Epithelial cell of proximal tubule (primary cell): ENCODE measurements at regions not wholly inside any gene's neighbourhood (a gene's known extent, or its start where the extent isn't known, plus 50 kb on each side); places are given as distances from the start of the nearest gene placed in this dataset.

ENCODE experiments used
- DNase-seq: peaks from one replicate; pipeline ENCODE4 v3.0.0-alpha.2; 2011; ENCODE audit warnings: low read depth
- H3K4me3 ChIP-seq: 2 replicates; pipeline ENCODE4 v1.5.1; 2011; ENCODE audit warnings: low read depth, mild to moderate bottlenecking, low read length
- CTCF ChIP-seq: conservative IDR thresholded peaks from 2 replicates; pipeline ENCODE4 v1.5.1; 2012; ENCODE audit warnings: low read depth, mild to moderate bottlenecking, low read length

- DNase-seq, result no peak
- no peak for TF ChIP-seq CTCF
- H3K4me3 ChIP-seq, result no peak overlapping the region
Observed at GRCh38 chr1:55844322-55844721, 629.2 kb upstream of the USP24 start.

- no peak for DNase-seq
- no peak overlapping the region for H3K4me3 ChIP-seq
- TF ChIP-seq CTCF, result no peak
Observed at GRCh38 chr1:55839626-55840025, 624.5 kb upstream of the USP24 start.

GRCh38 chr1:55839221-55839620 is 624.1 kb upstream of the USP24 start:
- no peak for DNase-seq
- H3K4me3 ChIP-seq, result no peak overlapping the region
- no peak for TF ChIP-seq CTCF

- DNase-seq, result no peak
- TF ChIP-seq CTCF, result no peak
Observed at GRCh38 chr1:55836086-55836485, 620.9 kb upstream of the USP24 start.

GRCh38 chr1:55833529-55834091 is 618.4 kb upstream of the USP24 start:
- TF ChIP-seq CTCF, result no peak
- DNase-seq, result no peak
- no peak overlapping the region for H3K4me3 ChIP-seq

More at GRCh38 chr1:55836086-55836485, 620.9 kb upstream of the USP24 start:
- H3K4me3 ChIP-seq, result no peak overlapping the region

GRCh38 chr1:55831759-55832158 is 616.6 kb upstream of the USP24 start:
- no peak for TF ChIP-seq CTCF

DNA sequence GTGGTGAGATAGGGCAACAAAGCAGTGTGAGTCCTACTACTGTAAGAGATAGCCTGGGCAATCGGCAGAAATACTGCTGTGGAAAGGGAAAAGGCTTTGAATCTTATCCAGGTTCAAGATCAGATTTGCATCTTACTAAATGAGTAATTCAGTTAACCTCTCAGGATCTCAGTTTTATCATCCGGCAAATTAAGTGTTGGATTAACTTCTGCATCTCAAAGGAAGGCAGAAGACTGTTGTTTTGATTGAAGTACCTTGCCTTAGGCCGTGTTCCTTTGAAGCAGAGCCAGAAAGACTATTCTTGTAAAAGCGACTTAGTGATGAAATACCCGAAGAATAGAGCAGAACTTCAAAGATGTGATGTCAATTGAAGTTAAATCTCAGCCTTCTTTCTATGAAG is 612.9 kb upstream of the USP24 start:
- H3K4me3 ChIP-seq, result no peak overlapping the region
- no peak for DNase-seq
- TF ChIP-seq CTCF, result no peak

More at GRCh38 chr1:55831759-55832158, 616.6 kb upstream of the USP24 start:
- DNase-seq, result no peak
- no peak overlapping the region for H3K4me3 ChIP-seq
